ENCODE measurements at regions not wholly inside any gene's neighbourhood (a gene's known extent, or its start where the extent isn't known, plus 50 kb on each side); places are given as distances from the start of the nearest gene placed in this dataset.

- Histone ChIP-seq H3K27me3 (ENCODE audit: control insufficient read depth in 2 of 2, insufficient read depth in 2 of 2, low read length in 2 of 2) (no peaks in the 10 kb centered on the region), H3K9ac (ENCODE audit: insufficient read depth, low read length, poor library complexity, severe bottlenecking) (no peak overlapping the region), H3K9me3 (replicated peaks in 1 of 2; ENCODE audit: control insufficient read depth in 1 of 2, insufficient read depth in 1 of 2, low read length in 2 of 2) (no peaks in the 10 kb centered on the region), H3K4me3 (replicated peaks in 1 of 3; ENCODE audit: low read depth in 2 of 3, low read length in 3 of 3) (no peak overlapping the region), H3K27ac (ENCODE audit: low read depth in 1 of 2, low read length in 2 of 2) (no peak overlapping the region), H3K4me2 (replicated peaks; ENCODE audit: extremely low read depth, low read length, poor library complexity, severe bottlenecking) (no peak overlapping the region), H3K79me2 (ENCODE audit: insufficient read depth, low read length) (no peaks in the 10 kb centered on the region), H4K20me1 (ENCODE audit: insufficient read depth, low read length) (no peaks in the 10 kb centered on the region), H3K4me1 (ENCODE audit: control insufficient read depth in 1 of 2, insufficient read depth in 2 of 2, low read length in 2 of 2) (no peaks in the 10 kb centered on the region), H2AFZ (ENCODE audit: insufficient read depth, low read depth, low read length, poor library complexity, severe bottlenecking) (no peak overlapping the region), H3K36me3 (replicated peaks in 1 of 2; ENCODE audit: control insufficient read depth in 1 of 2, insufficient read depth in 2 of 2, low read length in 2 of 2) (no peaks in the 10 kb centered on the region)
- Mint-ChIP-seq H3K27ac (no peak overlapping the region), H3K4me3 (no peak overlapping the region), H3K36me3 (no peaks in the 10 kb centered on the region), H3K9me3 (peaks cover 0 to 5% (median 2%) of the 10 kb centered on the region in 7 donors), H3K27me3 (ENCODE audit: low read depth in 3 of 3) (no peaks in the 10 kb centered on the region), H3K4me1 (no peaks in the 10 kb centered on the region)
- intact Hi-C loops (cut with micrococcal nuclease), result no loop called here
- no CpG with 5 or more reads among the region's 4 CpGs for WGBS (ENCODE audit: insufficient coverage)
- DNase-seq, result no peak
- TF ChIP-seq CTCF (IDR thresholded peaks at IDR 0.05), result no peak
These were observed 143.8 kb upstream of the SLITRK2 start for GRCh38 chrX:145673841-145674240.

GRCh38 chrX:145677109-145677817, 140.4 kb upstream of the SLITRK2 start:
- Histone ChIP-seq H3K27ac (ENCODE audit: low read depth in 1 of 2, low read length in 2 of 2) (no peak overlapping the region), H3K36me3 (replicated peaks in 1 of 2; ENCODE audit: control insufficient read depth in 1 of 2, insufficient read depth in 2 of 2, low read length in 2 of 2) (no peaks in the 10 kb centered on the region), H2AFZ (ENCODE audit: insufficient read depth, low read depth, low read length, poor library complexity, severe bottlenecking) (no peak overlapping the region), H3K27me3 (ENCODE audit: control insufficient read depth in 2 of 2, insufficient read depth in 2 of 2, low read length in 2 of 2) (no peaks in the 10 kb centered on the region), H3K9me3 (replicated peaks in 1 of 2; ENCODE audit: control insufficient read depth in 1 of 2, insufficient read depth in 1 of 2, low read length in 2 of 2) (no peaks in the 10 kb centered on the region), H3K9ac (ENCODE audit: insufficient read depth, low read length, poor library complexity, severe bottlenecking) (no peak overlapping the region), H3K79me2 (ENCODE audit: insufficient read depth, low read length) (no peaks in the 10 kb centered on the region), H3K4me3 (replicated peaks in 1 of 3; ENCODE audit: low read depth in 2 of 3, low read length in 3 of 3) (no peak overlapping the region), H3K4me2 (replicated peaks; ENCODE audit: extremely low read depth, low read length, poor library complexity, severe bottlenecking) (no peak overlapping the region), H3K4me1 (ENCODE audit: control insufficient read depth in 1 of 2, insufficient read depth in 2 of 2, low read length in 2 of 2) (no peaks in the 10 kb centered on the region), H4K20me1 (ENCODE audit: insufficient read depth, low read length) (no peaks in the 10 kb centered on the region)
- H3K27ac Mint-ChIP-seq, result no peak overlapping the region
- no peak for TF ChIP-seq CTCF (IDR thresholded peaks at IDR 0.05)
- H3K4me1 Mint-ChIP-seq, result no peaks in the 10 kb centered on the region
- no peaks in the 10 kb centered on the region for H3K27me3 Mint-ChIP-seq (ENCODE audit: low read depth in 3 of 3)
- no peaks in the 10 kb centered on the region for H3K36me3 Mint-ChIP-seq
- intact Hi-C loops (cut with micrococcal nuclease), result no loop called here
- no peak overlapping the region for H3K4me3 Mint-ChIP-seq
- peaks cover 0 to 8% (median 2%) of the 10 kb centered on the region in 7 donors for H3K9me3 Mint-ChIP-seq
- 83% methylated on average over 1 of the region's 16 CpGs for WGBS (ENCODE audit: insufficient coverage)
- DNase-seq, result no peak

Measured in CD14-positive monocyte (primary cell).